Ascending aorta (tissue), 2 donors: ENCODE measurements at regions not wholly inside any gene's neighbourhood (a gene's known extent, or its start where the extent isn't known, plus 50 kb on each side); places are given as distances from the start of the nearest gene placed in this dataset.

ENCODE experiments used
- DNase-seq, 2 donors: peaks; one replicate each; pipeline ENCODE4 v3.0.0-alpha.2; 2019; ENCODE audit warnings: low spot score in 2 of 2
- H3K27ac ChIP-seq, 2 donors: fragments of 200-600 bp; sonication (generic); one replicate each; pipeline ENCODE4 v1.5.1; 2016 to 2017; ENCODE audit warnings: mild to moderate bottlenecking in 1 of 2
- H3K27me3 ChIP-seq: fragments of 200-600 bp; sonication (generic); one replicate; pipeline ENCODE4 v1.5.1; 2017
- H3K36me3 ChIP-seq, 2 donors: fragments of 200-600 bp; sonication (generic); one replicate each; pipeline ENCODE4 v1.5.1; 2016
- H3K4me1 ChIP-seq, 2 donors: fragments of 200-600 bp; sonication (generic); one replicate each; pipeline ENCODE4 v1.5.1; 2016 to 2017; ENCODE audit warnings: mild to moderate bottlenecking in 1 of 2
- H3K4me3 ChIP-seq, 2 donors: fragments of 200-600 bp; sonication (generic); one replicate each; pipeline ENCODE4 v1.5.1; 2016 to 2017; ENCODE audit warnings: mild to moderate bottlenecking in 1 of 2
- H3K9me3 ChIP-seq, 2 donors: fragments of 200-600 bp; sonication (generic); one replicate each; pipeline ENCODE4 v1.5.1; 2016
- CTCF ChIP-seq, 3 experiments: fragments of 200-600 bp in 2 of 3; fragments of 450-650 bp in 1 of 3; sonication (generic) in 2 of 3; IDR thresholded peaks; one replicate each; pipeline ENCODE4 v1.5.1; 2016 to 2019; ENCODE audit warnings: antibody characterized with exemption in 3 of 3, mild to moderate bottlenecking in 1 of 3, moderate library complexity in 1 of 3
- intact Hi-C: fragments of 100-400 bp; cut with DNase I; formaldehyde crosslinking; loops from one replicate; pipeline ENCODE4 v1.15.1; 2023

- no peaks in the 10 kb centered on the region for H3K4me1 ChIP-seq
- no peak overlapping the region for H3K27ac ChIP-seq
- H3K9me3 ChIP-seq: peaks cover 0 to 11% of the 10 kb centered on the region in 2 donors
- intact Hi-C loops: no loop called here
- H3K27me3 ChIP-seq: no peaks in the 10 kb centered on the region
- no peak overlapping the region for H3K4me3 ChIP-seq
- no peaks in the 10 kb centered on the region for H3K36me3 ChIP-seq
- no peak for DNase-seq
- TF ChIP-seq CTCF (IDR thresholded peaks at IDR 0.05): no peak
Measured at GRCh38 chr1:229717786-229718576, 91.9 kb downstream of the URB2 start.

- DNase-seq: no peak
- H3K27ac ChIP-seq: no peak overlapping the region
- H3K9me3 ChIP-seq: peaks cover 0 to 11% of the 10 kb centered on the region in 2 donors
- no peaks in the 10 kb centered on the region for H3K27me3 ChIP-seq
- H3K4me3 ChIP-seq: no peak overlapping the region
- intact Hi-C loops: no loop called here
- no peaks in the 10 kb centered on the region for H3K4me1 ChIP-seq
- no peak for TF ChIP-seq CTCF (IDR thresholded peaks at IDR 0.05)
- no peaks in the 10 kb centered on the region for H3K36me3 ChIP-seq
Measured at GRCh38 chr1:229726061-229726460, 100.0 kb downstream of the URB2 start.

DNA sequence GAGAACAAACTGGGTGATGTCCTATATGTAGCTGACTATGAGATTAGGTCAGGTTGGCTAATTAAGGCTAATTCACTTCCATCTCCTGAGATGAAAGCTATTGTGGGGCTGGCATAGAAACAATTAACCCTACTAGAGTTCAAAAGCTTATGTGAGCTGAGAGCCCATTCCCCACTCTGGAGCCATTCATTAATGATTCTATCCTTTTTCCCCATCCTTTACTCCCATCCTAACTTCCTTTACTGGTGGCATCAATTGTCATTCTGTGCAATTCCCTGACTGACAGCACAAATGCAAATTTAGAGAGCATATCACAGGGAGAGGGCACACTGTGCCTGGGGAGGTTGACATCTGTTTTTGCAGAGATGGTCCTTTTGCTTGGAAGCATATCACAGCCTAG lies 103.9 kb downstream of the URB2 start:
- no peaks in the 10 kb centered on the region for H3K4me1 ChIP-seq
- no peak for DNase-seq
- intact Hi-C loops: no loop called here

GRCh38 chr1:229730573-229730972 lies 104.5 kb downstream of the URB2 start:
- H3K4me3 ChIP-seq: no peak overlapping the region
- intact Hi-C loops: no loop called here
- H3K36me3 ChIP-seq: no peaks in the 10 kb centered on the region
- H3K27ac ChIP-seq: no peak overlapping the region
- DNase-seq: no peak
- H3K27me3 ChIP-seq: no peaks in the 10 kb centered on the region
- TF ChIP-seq CTCF (IDR thresholded peaks at IDR 0.05): no peak
- no peaks in the 10 kb centered on the region for H3K4me1 ChIP-seq
- no peaks in the 10 kb centered on the region for H3K9me3 ChIP-seq

More for the DNA sequence above, 103.9 kb downstream of the URB2 start:
- Histone ChIP-seq H3K9me3 (no peaks in the 10 kb centered on the region), H3K36me3 (no peaks in the 10 kb centered on the region), H3K27ac (no peak overlapping the region), H3K4me3 (no peak overlapping the region), H3K27me3 (no peaks in the 10 kb centered on the region)
- TF ChIP-seq CTCF (IDR thresholded peaks at IDR 0.05): no peak

DNA sequence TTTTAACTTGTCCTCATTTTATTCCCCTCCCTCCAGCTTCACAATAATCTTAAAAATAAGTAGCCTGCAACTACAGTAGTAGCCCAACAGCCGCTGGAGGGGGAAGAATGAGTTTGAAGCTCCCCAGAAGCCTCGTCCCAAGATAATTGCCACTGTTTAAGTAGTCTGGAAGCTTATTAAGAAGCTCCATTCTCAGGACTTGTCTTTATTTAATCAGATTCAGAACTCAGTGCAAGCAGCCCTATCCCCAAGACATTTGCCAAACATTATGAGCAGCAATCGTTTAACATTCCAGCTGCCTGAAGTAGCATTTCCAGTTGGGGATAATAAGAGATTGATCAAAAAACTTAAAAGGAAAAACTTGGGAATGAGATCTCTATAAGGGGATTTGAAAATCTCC lies 106.0 kb downstream of the URB2 start:
- intact Hi-C loops: no loop called here
- peaks cover 9 to 12% of the 10 kb centered on the region in 2 donors for H3K9me3 ChIP-seq
- TF ChIP-seq CTCF (IDR thresholded peaks at IDR 0.05): no peak
- no peak for DNase-seq
- H3K36me3 ChIP-seq: no peaks in the 10 kb centered on the region
- no peaks in the 10 kb centered on the region for H3K27me3 ChIP-seq
- H3K4me1 ChIP-seq: no peaks in the 10 kb centered on the region
- H3K27ac ChIP-seq: no peak overlapping the region
- no peak overlapping the region for H3K4me3 ChIP-seq
